ENCODE measurements at regions not wholly inside any gene's neighbourhood (a gene's known extent, or its start where the extent isn't known, plus 50 kb on each side); places are given as distances from the start of the nearest gene placed in this dataset.

DNA sequence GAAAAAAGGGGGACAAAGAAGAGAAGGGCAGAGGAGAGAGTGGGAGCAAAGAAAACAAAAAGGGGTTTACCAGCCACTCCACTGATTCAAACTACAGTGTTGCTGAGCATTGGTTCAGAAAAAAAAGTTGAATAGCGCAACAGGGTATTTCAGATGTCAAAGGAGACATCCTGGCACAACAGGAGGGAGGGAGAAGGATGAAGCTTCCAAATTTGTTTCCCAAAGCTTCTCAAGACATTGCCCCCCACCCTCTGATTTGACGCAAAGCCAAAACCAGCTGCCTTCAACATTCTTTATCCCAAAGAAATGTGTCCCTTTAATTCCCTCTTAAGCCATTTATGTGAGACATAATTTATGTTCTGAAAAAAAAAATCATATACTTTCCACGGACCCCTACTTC lies 105.5 kb upstream of the TNC start:
- TF ChIP-seq POLR2A (IDR thresholded peaks at IDR 0.05): no peak
- TF ChIP-seq, protein P1, sequence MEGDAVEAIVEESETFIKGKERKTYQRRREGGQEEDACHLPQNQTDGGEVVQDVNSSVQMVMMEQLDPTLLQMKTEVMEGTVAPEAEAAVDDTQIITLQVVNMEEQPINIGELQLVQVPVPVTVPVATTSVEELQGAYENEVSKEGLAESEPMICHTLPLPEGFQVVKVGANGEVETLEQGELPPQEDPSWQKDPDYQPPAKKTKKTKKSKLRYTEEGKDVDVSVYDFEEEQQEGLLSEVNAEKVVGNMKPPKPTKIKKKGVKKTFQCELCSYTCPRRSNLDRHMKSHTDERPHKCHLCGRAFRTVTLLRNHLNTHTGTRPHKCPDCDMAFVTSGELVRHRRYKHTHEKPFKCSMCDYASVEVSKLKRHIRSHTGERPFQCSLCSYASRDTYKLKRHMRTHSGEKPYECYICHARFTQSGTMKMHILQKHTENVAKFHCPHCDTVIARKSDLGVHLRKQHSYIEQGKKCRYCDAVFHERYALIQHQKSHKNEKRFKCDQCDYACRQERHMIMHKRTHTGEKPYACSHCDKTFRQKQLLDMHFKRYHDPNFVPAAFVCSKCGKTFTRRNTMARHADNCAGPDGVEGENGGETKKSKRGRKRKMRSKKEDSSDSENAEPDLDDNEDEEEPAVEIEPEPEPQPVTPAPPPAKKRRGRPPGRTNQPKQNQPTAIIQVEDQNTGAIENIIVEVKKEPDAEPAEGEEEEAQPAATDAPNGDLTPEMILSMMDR (IDR thresholded peaks at IDR 0.05): no peak
- no peak for TF ChIP-seq POLR2AphosphoS5 (IDR thresholded peaks at IDR 0.05)
- TF ChIP-seq EP300 (IDR thresholded peaks at IDR 0.05): no peak

Measured in upper lobe of left lung (tissue), 4 donors.